GM12873 (cell line): ENCODE measurements at regions not wholly inside any gene's neighbourhood (a gene's known extent, or its start where the extent isn't known, plus 50 kb on each side); places are given as distances from the start of the nearest gene placed in this dataset.

Experiments
- CTCF ChIP-seq: IDR thresholded peaks from 2 replicates; pipeline ENCODE4 v1.5.1; 2012; ENCODE audit warnings: low read depth, mild to moderate bottlenecking, moderate library complexity, low read length, control low read depth; ENCODE audit not compliant: insufficient read depth; ENCODE audit errors: missing control alignments

GRCh38 chr1:29786791-29787732 is 550.7 kb downstream of the PTPRU start:
- no peak for TF ChIP-seq CTCF

GRCh38 chr1:29786195-29786594 is 549.9 kb downstream of the PTPRU start:
- TF ChIP-seq CTCF: no peak

- TF ChIP-seq CTCF: no peak
Measured at GRCh38 chr1:29785554-29785953, 549.2 kb downstream of the PTPRU start.

- no peak for TF ChIP-seq CTCF
Measured at GRCh38 chr1:29785137-29785527, 548.8 kb downstream of the PTPRU start.

GRCh38 chr1:29784276-29785136 is 548.2 kb downstream of the PTPRU start:
- TF ChIP-seq CTCF: no peak

GRCh38 chr1:29783508-29784275 is 547.4 kb downstream of the PTPRU start:
- no peak for TF ChIP-seq CTCF
